ENCODE measurements at regions not wholly inside any gene's neighbourhood (a gene's known extent, or its start where the extent isn't known, plus 50 kb on each side); places are given as distances from the start of the nearest gene placed in this dataset.

DNA sequence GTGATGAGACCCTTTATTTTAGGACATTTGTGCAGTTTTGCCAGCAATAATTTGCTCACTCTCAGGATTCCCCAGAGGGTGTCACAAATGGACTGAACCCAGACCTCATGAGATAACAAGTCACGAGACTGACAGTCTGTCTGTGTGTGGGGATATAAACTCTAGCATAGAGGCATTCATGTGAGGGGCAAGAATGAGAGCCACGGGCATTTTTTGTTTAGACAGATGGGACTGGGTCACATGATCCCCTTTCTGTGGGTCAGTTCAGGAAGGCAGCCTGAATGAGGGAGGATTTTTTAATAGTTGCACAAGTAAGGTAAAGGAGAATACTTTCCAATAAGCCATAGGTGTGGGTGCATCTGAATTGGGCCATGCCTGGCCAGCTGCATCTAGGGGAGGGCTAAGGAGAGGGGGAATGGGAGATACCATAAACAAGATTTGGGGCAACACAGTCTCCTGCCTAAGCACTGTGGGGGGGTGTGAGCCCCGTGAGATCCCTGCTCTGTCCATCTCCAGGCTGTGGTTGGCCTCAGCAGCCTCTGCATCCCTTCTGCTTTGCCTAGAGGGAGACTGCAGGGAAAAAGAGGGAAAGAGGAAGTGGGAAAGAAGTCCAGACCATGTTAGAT lies 66.6 kb downstream of the NAV1 start:
- TF ChIP-seq CTCF (IDR thresholded peaks at IDR 0.05) (no peak), POLR2A (IDR thresholded peaks at IDR 0.05) (no peak)

Measured in right lobe of liver (tissue), 4 donors.